SK-N-SH treated with all-trans-retinoic acid at 6 μM for 48 hours (cell line): ENCODE measurements at regions not wholly inside any gene's neighbourhood (a gene's known extent, or its start where the extent isn't known, plus 50 kb on each side); places are given as distances from the start of the nearest gene placed in this dataset.

ENCODE experiments used
- ATAC-seq: fragments of 200-7000 bp; cut with Tn5 transposase; 3 replicates; pipeline ENCODE4 v1.9.1; 2020; ENCODE audit warnings: mild to moderate bottlenecking, moderate library complexity
- ARNTL ChIP-seq: fragments of 450-650 bp; formaldehyde crosslinking; IDR thresholded peaks from 2 replicates; pipeline ENCODE4 v1.5.0; 2020; ENCODE audit warnings: low read depth, mild to moderate bottlenecking, moderate library complexity, borderline replicate concordance
- BACH2 ChIP-seq: fragments of 250-450 bp; sonication (Bioruptor Pico); IDR thresholded peaks from 2 replicates; pipeline ENCODE4 v1.9.0; 2021; ENCODE audit warnings: mild to moderate bottlenecking, borderline replicate concordance
- CREB5 ChIP-seq: fragments of 250-450 bp; sonication (Bioruptor Pico); IDR thresholded peaks from 2 replicates; pipeline ENCODE4 v1.5.1; 2020; ENCODE audit warnings: low read depth, mild to moderate bottlenecking, moderate library complexity
- CSDC2 ChIP-seq: fragments of 250-450 bp; sonication (Bioruptor Pico); IDR thresholded peaks from 2 replicates; pipeline ENCODE4 v1.5.0; 2020; ENCODE audit warnings: mild to moderate bottlenecking, moderate library complexity
- CSRNP3 ChIP-seq: fragments of 250-450 bp; sonication (Bioruptor Pico); IDR thresholded peaks from 2 replicates; pipeline ENCODE4 v1.5.1; 2021; ENCODE audit warnings: mild to moderate bottlenecking, moderate library complexity
- ESRRG ChIP-seq: fragments of 250-450 bp; sonication (Bioruptor Pico); IDR thresholded peaks from 2 replicates; pipeline ENCODE4 v1.6.1; 2021; ENCODE audit warnings: mild to moderate bottlenecking
- ISL1 ChIP-seq: fragments of 250-450 bp; sonication (Bioruptor Pico); IDR thresholded peaks from 2 replicates; pipeline ENCODE4 v2.1.2; 2022; ENCODE audit warnings: mild to moderate bottlenecking, moderate library complexity
- POU6F1 ChIP-seq: fragments of 250-450 bp; sonication (Bioruptor Pico); IDR thresholded peaks from 2 replicates; pipeline ENCODE4 v1.8.0; 2021; ENCODE audit warnings: low read depth, mild to moderate bottlenecking, moderate library complexity, borderline replicate concordance
- SNAI2 ChIP-seq: fragments of 250-450 bp; sonication (Bioruptor Pico); IDR thresholded peaks from 2 replicates; pipeline ENCODE4 v1.5.0; 2020; ENCODE audit warnings: mild to moderate bottlenecking, moderate library complexity
- TCF4 ChIP-seq: fragments of 250-450 bp; sonication (Bioruptor Pico); IDR thresholded peaks from 2 replicates; pipeline ENCODE4 v1.8.0; 2021; ENCODE audit warnings: mild to moderate bottlenecking, moderate library complexity, borderline replicate concordance
- TOX ChIP-seq: fragments of 250-450 bp; sonication (Bioruptor Pico); IDR thresholded peaks from 2 replicates; pipeline ENCODE4 v1.8.0; 2021; ENCODE audit warnings: mild to moderate bottlenecking, moderate library complexity, borderline replicate concordance
- TSHZ2 ChIP-seq: fragments of 250-450 bp; sonication (Bioruptor Pico); IDR thresholded peaks from 2 replicates; pipeline ENCODE4 v1.5.0; 2020; ENCODE audit warnings: mild to moderate bottlenecking, moderate library complexity
- ZFP3 ChIP-seq: fragments of 250-450 bp; sonication (Bioruptor Pico); IDR thresholded peaks from 2 replicates; pipeline ENCODE4 v1.5.0; 2020; ENCODE audit warnings: mild to moderate bottlenecking, moderate library complexity
- ZFP30 ChIP-seq: fragments of 450-650 bp; formaldehyde crosslinking; IDR thresholded peaks from 2 replicates; pipeline ENCODE4 v1.5.0; 2022; ENCODE audit warnings: mild to moderate bottlenecking, moderate library complexity
- ZNF565 ChIP-seq: fragments of 450-650 bp; formaldehyde crosslinking; conservative IDR thresholded peaks from 2 replicates; pipeline ENCODE4 v1.5.0; 2020; ENCODE audit warnings: low read depth, mild to moderate bottlenecking, moderate library complexity
- ZNF8 ChIP-seq: fragments of 450-650 bp; formaldehyde crosslinking; IDR thresholded peaks from 2 replicates; pipeline ENCODE4 v1.5.0; 2020; ENCODE audit warnings: mild to moderate bottlenecking, moderate library complexity

GRCh38 chr12:46464863-46465262, 92.3 kb upstream of the SLC38A2 start (continued):
- no peak for TF ChIP-seq TSHZ2 (CRISPR knock-in tag)

- no peak for ATAC-seq
- no peak for TF ChIP-seq ZFP3 (CRISPR knock-in tag)
- TF ChIP-seq SNAI2 (CRISPR knock-in tag) = no peak
- no peak for TF ChIP-seq ZNF565
- TF ChIP-seq CSDC2 = no peak
- TF ChIP-seq TCF4 = no peak
- TF ChIP-seq BACH2 (CRISPR knock-in tag) = no peak
- no peak for TF ChIP-seq ISL1 (CRISPR knock-in tag)
- TF ChIP-seq ARNTL (CRISPR knock-in tag) = no peak
- no peak for TF ChIP-seq ZFP30 (CRISPR knock-in tag)
- TF ChIP-seq CSRNP3 (CRISPR knock-in tag) = no peak
- no peak for TF ChIP-seq POU6F1
- no peak for TF ChIP-seq CREB5
These were observed 90.2 kb upstream of the SLC38A2 start for GRCh38 chr12:46462641-46463355.

GRCh38 chr12:46461907-46462640, 89.5 kb upstream of the SLC38A2 start:
- ATAC-seq = peak; percentile 80
- TF ChIP-seq ESRRG (no peak), ZNF565 (no peak), ISL1 (CRISPR knock-in tag) (no peak), CSRNP3 (CRISPR knock-in tag) (no peak), CREB5 (no peak), TOX (CRISPR knock-in tag) (no peak), ARNTL (CRISPR knock-in tag) (no peak), SNAI2 (CRISPR knock-in tag) (no peak), ZNF8 (CRISPR knock-in tag) (no peak), TSHZ2 (CRISPR knock-in tag) (no peak), BACH2 (CRISPR knock-in tag) (no peak)
